CD4-positive, alpha-beta T cell treated with Interferon alpha-2 for 1 hour (primary cell): ENCODE measurements at regions not wholly inside any gene's neighbourhood (a gene's known extent, or its start where the extent isn't known, plus 50 kb on each side); places are given as distances from the start of the nearest gene placed in this dataset.
"Not testable (repeated sequence)": the region's sequence is repeated elsewhere in the genome, so short reads cannot be mapped to it uniquely, and the experiment has no call there.

Experiments used
- DNase-seq, 2 donors: peaks; one replicate each; pipeline ENCODE4 v3.0.0-alpha.2; 2020 to 2022

GRCh38 chr6:140559458-140559857 lies 1185.0 kb upstream of the CITED2 start:
- no peak for DNase-seq

GRCh38 chr6:140554421-140554820 lies 1180.0 kb upstream of the CITED2 start:
- DNase-seq, result no peak

- no peak for DNase-seq
Measured at GRCh38 chr6:140548366-140548765, 1173.9 kb upstream of the CITED2 start.

GRCh38 chr6:140546640-140547039 lies 1172.2 kb upstream of the CITED2 start:
- no peak for DNase-seq

- DNase-seq, result no peak
Measured at GRCh38 chr6:140544431-140544830, 1170.0 kb upstream of the CITED2 start.

- DNase-seq, result no peak
Measured at GRCh38 chr6:140542863-140543262, 1168.4 kb upstream of the CITED2 start.

GRCh38 chr6:140541288-140541687 lies 1166.8 kb upstream of the CITED2 start:
- DNase-seq, result no peak

- no peak for DNase-seq
Measured at GRCh38 chr6:140540743-140541142, 1166.3 kb upstream of the CITED2 start.

- no peak for DNase-seq
Measured at GRCh38 chr6:140538926-140539325, 1164.5 kb upstream of the CITED2 start.

- DNase-seq, result no peak
Measured at GRCh38 chr6:140537834-140538705, 1163.6 kb upstream of the CITED2 start.

- no peak for DNase-seq
Measured at GRCh38 chr6:140537211-140537610, 1162.8 kb upstream of the CITED2 start.

- no peak for DNase-seq
Measured at GRCh38 chr6:140535511-140535910, 1161.1 kb upstream of the CITED2 start.

GRCh38 chr6:140533526-140533925 lies 1159.1 kb upstream of the CITED2 start:
- DNase-seq, result no peak

GRCh38 chr6:140504776-140505175 lies 1130.3 kb upstream of the CITED2 start:
- no peak for DNase-seq

- no peak for DNase-seq
Measured at GRCh38 chr6:140500849-140501248, 1126.4 kb upstream of the CITED2 start.

GRCh38 chr6:140499607-140500006 lies 1125.2 kb upstream of the CITED2 start:
- no peak for DNase-seq

GRCh38 chr6:140494321-140495108 lies 1120.1 kb upstream of the CITED2 start:
- no peak for DNase-seq

- not testable (repeated sequence) for DNase-seq
Measured at GRCh38 chr6:140493470-140493869, 1119.0 kb upstream of the CITED2 start.

- DNase-seq, result no peak
Measured at GRCh38 chr6:140490081-140490480, 1115.6 kb upstream of the CITED2 start.

GRCh38 chr6:140487586-140487985 lies 1113.1 kb upstream of the CITED2 start:
- no peak for DNase-seq

GRCh38 chr6:140486450-140487361 lies 1112.3 kb upstream of the CITED2 start:
- DNase-seq, result no peak

GRCh38 chr6:140485740-140486449 lies 1111.4 kb upstream of the CITED2 start:
- no peak for DNase-seq
